ENCODE measurements at regions not wholly inside any gene's neighbourhood (a gene's known extent, or its start where the extent isn't known, plus 50 kb on each side); places are given as distances from the start of the nearest gene placed in this dataset.

DNA sequence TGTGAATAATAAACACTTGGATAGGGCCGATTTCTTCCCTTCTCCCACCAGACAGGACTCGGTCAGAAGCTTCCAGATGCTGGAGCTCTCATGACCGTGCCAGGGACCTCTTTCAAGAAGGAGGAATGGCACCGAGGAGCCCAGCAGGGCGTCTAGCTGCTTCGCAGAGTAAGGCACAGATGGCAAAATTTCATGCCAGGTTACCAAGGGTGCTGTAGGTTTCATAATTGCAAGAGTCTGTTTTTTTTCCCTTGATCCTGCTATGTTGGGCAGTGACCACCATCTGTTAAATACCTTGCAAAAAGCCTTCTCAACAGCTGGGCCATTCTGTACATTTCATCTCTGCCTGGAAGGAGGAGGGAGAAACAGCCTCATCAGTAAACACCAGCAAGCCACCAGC, 111.8 kb downstream of the EDN3 start:
- Mint-ChIP-seq H3K27me3 (ENCODE audit: low read depth, poor library complexity) (peaks cover 36% of the 10 kb centered on the region), H3K4me3 (no peak overlapping the region), H3K9me3 (peaks cover 26% of the 10 kb centered on the region), H3K36me3 (ENCODE audit: low read depth) (no peaks in the 10 kb centered on the region), H3K4me1 (peaks cover 33% of the 10 kb centered on the region), H3K27ac (no peak overlapping the region)
- DNase-seq = no peak
- no peak for TF ChIP-seq CTCF (IDR thresholded peaks at IDR 0.05)

GRCh38 chr20:59412875-59413284, 112.5 kb downstream of the EDN3 start:
- Mint-ChIP-seq H3K27me3 (ENCODE audit: low read depth, poor library complexity) (peaks cover 35% of the 10 kb centered on the region), H3K4me1 (peaks cover 32% of the 10 kb centered on the region), H3K4me3 (no peak overlapping the region), H3K9me3 (peaks cover 26% of the 10 kb centered on the region), H3K36me3 (ENCODE audit: low read depth) (no peaks in the 10 kb centered on the region), H3K27ac (peak overlapping the region; percentile 39)
- no peak for DNase-seq
- peak; percentile 33 for TF ChIP-seq CTCF (IDR thresholded peaks at IDR 0.05)

- H3K9me3 Mint-ChIP-seq = peaks cover 26% of the 10 kb centered on the region
- H3K4me1 Mint-ChIP-seq = peaks cover 29% of the 10 kb centered on the region
- H3K4me3 Mint-ChIP-seq = no peak overlapping the region
- peak overlapping the region; percentile 39 for H3K27ac Mint-ChIP-seq
- DNase-seq = no peak
- peaks cover 35% of the 10 kb centered on the region for H3K27me3 Mint-ChIP-seq (ENCODE audit: low read depth, poor library complexity)
- H3K36me3 Mint-ChIP-seq (ENCODE audit: low read depth) = no peaks in the 10 kb centered on the region
- no peak for TF ChIP-seq CTCF (IDR thresholded peaks at IDR 0.05)
Observed at GRCh38 chr20:59413326-59413865, 113.0 kb downstream of the EDN3 start.

DNA sequence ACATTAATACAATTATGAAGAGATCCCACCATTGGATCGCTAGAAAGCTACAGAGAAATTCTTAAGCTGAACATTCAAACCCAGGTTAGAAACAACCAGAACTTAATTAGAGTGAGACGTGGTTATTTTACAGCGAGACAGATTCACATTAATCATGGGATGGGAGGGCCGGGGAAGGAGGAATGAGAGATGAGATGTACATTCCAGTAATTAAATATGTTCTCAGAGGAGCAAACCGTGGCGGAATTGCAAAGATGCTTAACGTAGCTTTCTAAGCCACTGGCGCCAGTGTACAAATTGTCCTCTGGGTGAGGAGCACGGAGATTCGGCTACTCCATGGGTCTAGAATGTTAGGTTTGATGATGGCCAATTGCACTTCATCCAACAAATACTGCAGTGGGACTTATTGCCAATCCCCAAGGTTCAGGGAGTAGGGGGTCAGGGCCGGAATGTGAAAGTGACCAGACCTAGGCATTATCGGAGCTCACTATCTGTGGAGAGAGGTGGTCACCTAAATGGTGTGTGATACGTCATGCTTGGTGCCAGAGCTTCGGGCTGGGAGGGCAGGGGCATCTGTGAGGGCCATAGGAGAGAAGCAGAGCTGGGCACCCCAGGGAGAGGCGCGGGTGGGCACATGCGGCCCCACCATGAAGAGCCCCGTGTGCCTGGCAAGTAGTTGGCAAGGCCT, 114.7 kb downstream of the EDN3 start:
- no peak for DNase-seq
- Mint-ChIP-seq H3K4me1 (peaks cover 29% of the 10 kb centered on the region), H3K27ac (no peak overlapping the region), H3K27me3 (ENCODE audit: low read depth, poor library complexity) (peaks cover 47% of the 10 kb centered on the region), H3K36me3 (ENCODE audit: low read depth) (no peaks in the 10 kb centered on the region), H3K4me3 (no peak overlapping the region), H3K9me3 (peaks cover 19% of the 10 kb centered on the region)
- TF ChIP-seq CTCF (IDR thresholded peaks at IDR 0.05) = no peak

DNA sequence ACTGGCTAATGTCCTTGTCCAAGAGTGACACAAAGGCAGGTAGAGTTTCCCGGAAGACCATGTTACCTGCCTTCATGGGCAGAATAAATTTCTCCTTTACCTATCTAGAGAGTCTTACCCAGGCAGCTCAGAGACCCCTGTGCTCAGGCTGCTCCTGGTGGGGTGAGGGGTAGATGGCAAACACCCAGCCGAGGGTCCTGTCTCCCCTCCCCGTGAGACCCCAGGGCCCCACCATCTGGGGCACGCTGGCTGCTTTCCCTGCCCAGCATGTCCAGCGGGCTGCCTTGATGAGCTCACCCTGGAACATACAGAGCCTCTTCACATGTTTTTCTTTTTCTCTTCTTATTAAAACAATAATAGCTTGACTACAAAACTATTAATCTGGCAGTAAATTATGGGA, 116.5 kb downstream of the EDN3 start:
- Mint-ChIP-seq H3K4me1 (peaks cover 19% of the 10 kb centered on the region), H3K9me3 (peaks cover 11% of the 10 kb centered on the region), H3K27me3 (ENCODE audit: low read depth, poor library complexity) (peaks cover 45% of the 10 kb centered on the region), H3K4me3 (no peak overlapping the region), H3K27ac (no peak overlapping the region), H3K36me3 (ENCODE audit: low read depth) (no peaks in the 10 kb centered on the region)
- no peak for DNase-seq
- no peak for TF ChIP-seq CTCF (IDR thresholded peaks at IDR 0.05)

DNA sequence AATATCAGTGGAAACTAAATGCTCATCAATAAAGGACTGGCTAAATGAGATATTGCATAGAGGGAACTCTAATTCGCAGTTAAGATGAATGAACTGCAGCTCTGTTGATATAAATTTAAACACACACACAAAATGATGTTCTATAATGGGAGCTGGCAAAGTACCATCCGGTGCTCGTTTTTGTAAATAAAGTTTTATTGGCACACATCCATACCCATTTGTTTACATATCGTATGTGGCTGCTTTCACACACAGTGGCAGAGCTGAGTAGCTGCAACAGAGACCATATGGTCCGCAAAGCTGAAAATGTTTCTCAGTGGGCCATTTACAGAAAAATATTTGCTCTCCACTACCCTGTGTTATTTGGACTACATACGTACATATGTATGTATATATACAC, 120.7 kb downstream of the EDN3 start:
- peaks cover 5% of the 10 kb centered on the region for H3K4me1 Mint-ChIP-seq
- H3K27ac Mint-ChIP-seq = no peak overlapping the region
- no peak for DNase-seq
- H3K4me3 Mint-ChIP-seq = no peak overlapping the region
- no peak for TF ChIP-seq CTCF (IDR thresholded peaks at IDR 0.05)
- H3K9me3 Mint-ChIP-seq = no peaks in the 10 kb centered on the region
- H3K27me3 Mint-ChIP-seq (ENCODE audit: low read depth, poor library complexity) = peaks cover 38% of the 10 kb centered on the region
- H3K36me3 Mint-ChIP-seq (ENCODE audit: low read depth) = no peaks in the 10 kb centered on the region
